Stomach smooth muscle (tissue), 2 donors: ENCODE measurements at regions not wholly inside any gene's neighbourhood (a gene's known extent, or its start where the extent isn't known, plus 50 kb on each side); places are given as distances from the start of the nearest gene placed in this dataset.

ENCODE experiments used
- H3K27ac ChIP-seq: one replicate; pipeline ENCODE4 v1.7.0; 2013; ENCODE audit warnings: mild to moderate bottlenecking, low read length, inconsistent platforms
- H3K27me3 ChIP-seq, 2 donors: one replicate each; pipeline ENCODE4 v1.7.0; 2013; ENCODE audit warnings: low read length in 2 of 2; ENCODE audit not compliant: insufficient read depth in 2 of 2, control insufficient read depth in 1 of 2
- H3K36me3 ChIP-seq, 2 donors: one replicate each; pipeline ENCODE4 v1.7.0; 2013; ENCODE audit warnings: low read length in 2 of 2; ENCODE audit not compliant: control insufficient read depth in 2 of 2, insufficient read depth in 2 of 2
- H3K4me1 ChIP-seq: one replicate; pipeline ENCODE4 v1.7.0; 2013; ENCODE audit warnings: low read length; ENCODE audit not compliant: control insufficient read depth, insufficient read depth
- H3K4me3 ChIP-seq, 2 donors: one replicate each; pipeline ENCODE4 v1.7.0; 2013; ENCODE audit warnings: low read length in 2 of 2
- H3K9ac ChIP-seq, 2 donors: one replicate each; pipeline ENCODE4 v1.7.0; 2013; ENCODE audit warnings: low read length in 2 of 2, mild to moderate bottlenecking in 1 of 2
- H3K9me3 ChIP-seq, 2 donors: one replicate each; pipeline ENCODE4 v1.7.0; 2013; ENCODE audit warnings: low read length in 2 of 2; ENCODE audit not compliant: control insufficient read depth in 2 of 2
- donor health status: healthy.
- donor health status: Pancreatic carcinoma.

DNA sequence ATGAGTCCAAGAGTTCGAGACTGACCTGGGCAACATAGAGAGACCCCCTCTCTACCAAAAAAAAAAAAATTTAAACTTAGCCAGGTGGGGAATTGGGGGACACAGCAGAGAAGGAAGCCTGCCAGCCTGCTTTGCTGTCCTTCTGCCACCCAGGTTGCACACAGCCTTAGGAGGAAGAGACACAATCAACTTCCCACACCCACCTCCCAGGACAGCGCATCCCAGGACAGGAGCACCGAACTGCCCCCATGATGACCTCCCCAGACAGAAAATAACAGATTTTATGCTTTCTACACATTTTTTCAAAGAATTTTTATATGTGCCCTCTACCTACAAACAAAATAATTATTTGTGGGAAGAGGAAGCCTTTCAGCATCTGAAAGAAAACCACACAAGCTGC lies 126.0 kb upstream of the ZNF507 start:
- Histone ChIP-seq H3K4me3 (no peak overlapping the region), H3K36me3 (no peaks in the 10 kb centered on the region), H3K9ac (no peak overlapping the region), H3K4me1 (peaks cover 2% of the 10 kb centered on the region), H3K9me3 (no peaks in the 10 kb centered on the region), H3K27ac (no peak overlapping the region), H3K27me3 (peaks cover 9% of the 10 kb centered on the region in 2 donors)

- Histone ChIP-seq H3K9me3 (no peaks in the 10 kb centered on the region), H3K27ac (no peak overlapping the region), H3K4me1 (peaks cover 5% of the 10 kb centered on the region), H3K36me3 (no peaks in the 10 kb centered on the region), H3K27me3 (peaks cover 9 to 14% of the 10 kb centered on the region in 2 donors), H3K9ac (no peak overlapping the region), H3K4me3 (no peak overlapping the region)
Measured at GRCh38 chr19:32219881-32220472, 125.4 kb upstream of the ZNF507 start.

GRCh38 chr19:32220951-32221350 lies 124.5 kb upstream of the ZNF507 start:
- peaks cover 9 to 15% of the 10 kb centered on the region in 2 donors for H3K27me3 ChIP-seq
- H3K36me3 ChIP-seq, result no peaks in the 10 kb centered on the region
- H3K9me3 ChIP-seq, result no peaks in the 10 kb centered on the region
- no peak overlapping the region for H3K9ac ChIP-seq
- H3K27ac ChIP-seq, result no peak overlapping the region
- no peak overlapping the region for H3K4me3 ChIP-seq
- peaks cover 5% of the 10 kb centered on the region for H3K4me1 ChIP-seq

- H3K4me3 ChIP-seq, result no peak overlapping the region
- peaks cover 5% of the 10 kb centered on the region for H3K4me1 ChIP-seq
- H3K36me3 ChIP-seq, result no peaks in the 10 kb centered on the region
- H3K9ac ChIP-seq, result no peak overlapping the region
- peaks cover 9 to 15% of the 10 kb centered on the region in 2 donors for H3K27me3 ChIP-seq
- no peak overlapping the region for H3K27ac ChIP-seq
- no peaks in the 10 kb centered on the region for H3K9me3 ChIP-seq
Measured at GRCh38 chr19:32222556-32222955, 122.9 kb upstream of the ZNF507 start.

GRCh38 chr19:32223106-32223505 lies 122.3 kb upstream of the ZNF507 start:
- no peaks in the 10 kb centered on the region for H3K9me3 ChIP-seq
- no peak overlapping the region for H3K4me3 ChIP-seq
- no peaks in the 10 kb centered on the region for H3K36me3 ChIP-seq
- H3K9ac ChIP-seq, result no peak overlapping the region
- peaks cover 9 to 15% of the 10 kb centered on the region in 2 donors for H3K27me3 ChIP-seq
- no peak overlapping the region for H3K27ac ChIP-seq
- peaks cover 5% of the 10 kb centered on the region for H3K4me1 ChIP-seq

DNA sequence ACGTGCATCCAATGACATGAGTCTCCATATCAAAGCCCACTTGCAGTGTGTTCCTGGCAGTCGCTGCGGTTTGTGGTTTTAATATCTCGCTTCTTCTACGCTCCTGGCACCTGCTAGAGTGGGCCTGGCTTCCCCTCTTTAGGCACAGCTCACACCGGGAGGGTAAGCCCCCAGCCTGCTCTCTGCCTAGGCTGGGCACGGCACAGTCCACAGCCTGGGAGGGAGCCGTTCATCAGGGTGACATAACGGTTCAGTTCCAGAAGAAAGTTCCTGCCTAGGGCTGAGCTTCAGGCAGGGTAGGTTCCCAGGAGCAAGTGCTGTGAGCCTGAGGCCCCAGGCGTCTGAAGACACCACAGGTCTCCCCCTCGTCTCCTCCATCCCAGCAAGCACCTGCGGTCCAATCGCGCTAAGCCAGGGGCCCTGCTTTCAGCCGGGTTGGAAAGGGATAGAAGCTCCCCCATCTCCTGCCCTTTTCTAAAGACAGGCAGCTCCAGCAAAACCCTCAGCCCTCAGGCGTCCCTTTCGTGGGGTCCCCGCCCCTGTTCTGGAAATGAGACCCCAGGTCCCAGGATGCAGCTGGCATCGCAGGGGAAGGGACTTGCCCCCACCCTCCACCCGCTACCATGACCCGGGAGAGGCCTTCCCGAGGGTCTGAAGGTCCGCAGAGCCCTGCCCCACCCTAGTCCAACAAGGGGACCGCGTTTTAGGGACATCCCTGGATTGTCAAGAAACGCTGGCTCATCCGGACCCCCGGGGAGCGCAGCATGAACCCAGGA lies 121.6 kb upstream of the ZNF507 start:
- Histone ChIP-seq H3K36me3 (no peaks in the 10 kb centered on the region), H3K27ac (no peak overlapping the region), H3K4me3 (peak overlapping the region in 1 of 2 donors; percentile 40), H3K9me3 (no peaks in the 10 kb centered on the region), H3K27me3 (peaks cover 11 to 15% of the 10 kb centered on the region in 2 donors), H3K9ac (no peak overlapping the region), H3K4me1 (peaks cover 5% of the 10 kb centered on the region)

DNA sequence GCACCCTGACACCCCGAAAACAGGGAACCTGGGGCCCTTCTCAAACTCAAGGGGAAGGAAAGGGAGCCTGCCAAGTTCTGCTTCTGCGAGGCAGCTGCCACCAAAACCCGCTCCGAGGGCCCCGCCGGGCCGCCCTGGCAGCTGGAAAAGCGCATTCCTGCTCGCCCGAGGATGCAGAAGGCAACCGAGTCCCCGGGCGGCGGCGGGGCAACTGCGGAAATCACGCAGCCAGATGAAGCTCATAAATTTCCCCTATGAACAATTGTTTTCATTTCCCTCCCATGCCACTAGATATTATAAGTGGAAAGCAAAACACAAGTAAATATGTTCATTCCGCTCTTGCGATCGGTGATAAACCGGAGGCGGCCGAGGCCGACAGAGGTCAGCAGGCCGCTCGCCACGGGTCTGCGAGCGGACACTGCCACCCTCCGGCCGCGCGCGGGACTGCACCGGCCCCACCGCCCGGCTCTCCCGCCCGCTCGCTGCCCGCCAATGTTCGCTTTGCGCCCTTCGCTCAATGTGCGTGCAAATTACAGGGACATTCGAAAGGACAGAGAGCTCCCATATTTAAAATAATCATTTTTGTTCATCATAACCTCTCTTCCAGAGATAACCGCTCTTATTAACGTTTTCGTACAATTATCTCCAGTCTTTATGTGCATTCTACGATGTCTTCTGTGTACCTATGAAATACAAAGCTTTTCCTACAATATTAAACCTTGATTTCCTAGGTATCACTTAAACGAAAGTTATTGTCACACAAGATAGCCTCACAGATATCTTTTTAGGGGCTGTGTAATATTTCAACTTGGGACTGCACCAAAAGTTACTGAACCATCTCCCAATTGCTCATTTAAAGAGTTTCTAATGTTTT lies 120.8 kb upstream of the ZNF507 start:
- H3K9me3 ChIP-seq, result no peaks in the 10 kb centered on the region
- H3K4me1 ChIP-seq, result peaks cover 5% of the 10 kb centered on the region
- H3K9ac ChIP-seq, result no peak overlapping the region
- no peak overlapping the region for H3K27ac ChIP-seq
- H3K36me3 ChIP-seq, result no peaks in the 10 kb centered on the region
- H3K27me3 ChIP-seq, result peaks cover 14 to 15% of the 10 kb centered on the region in 2 donors
- peak overlapping the region in 1 of 2 donors; percentile 40 for H3K4me3 ChIP-seq

GRCh38 chr19:32227561-32228165 lies 117.7 kb upstream of the ZNF507 start:
- Histone ChIP-seq H3K36me3 (no peaks in the 10 kb centered on the region), H3K27ac (no peak overlapping the region), H3K9ac (no peak overlapping the region), H3K4me1 (peaks cover 5% of the 10 kb centered on the region), H3K9me3 (no peaks in the 10 kb centered on the region), H3K27me3 (peaks cover 15 to 20% of the 10 kb centered on the region in 2 donors), H3K4me3 (no peak overlapping the region)

DNA sequence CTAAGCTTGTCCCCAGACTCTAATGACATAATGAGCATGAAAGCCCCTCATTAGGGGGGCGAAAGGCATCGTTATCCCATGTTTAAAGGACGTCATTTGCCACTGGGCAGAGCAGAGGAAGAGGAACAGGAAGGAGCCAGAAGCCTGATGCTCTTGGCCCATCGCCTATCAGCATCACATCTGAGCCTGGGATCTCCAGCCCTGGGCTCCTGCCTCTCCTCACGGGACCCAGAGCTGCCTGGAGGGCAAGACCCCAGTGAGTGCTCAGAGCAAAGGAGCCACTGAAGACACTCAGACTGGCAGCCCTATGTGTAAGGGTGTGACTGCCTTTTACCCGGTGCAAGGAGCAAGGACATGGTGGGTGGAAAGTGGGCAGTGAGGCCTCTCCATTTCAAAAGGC lies 115.0 kb upstream of the ZNF507 start:
- no peaks in the 10 kb centered on the region for H3K4me1 ChIP-seq
- no peaks in the 10 kb centered on the region for H3K9me3 ChIP-seq
- peaks cover 0 to 15% of the 10 kb centered on the region in 2 donors for H3K27me3 ChIP-seq
- H3K36me3 ChIP-seq, result no peaks in the 10 kb centered on the region
- H3K27ac ChIP-seq, result no peak overlapping the region
- no peak overlapping the region for H3K9ac ChIP-seq
- H3K4me3 ChIP-seq, result no peak overlapping the region

GRCh38 chr19:32231020-32231419 lies 114.4 kb upstream of the ZNF507 start:
- Histone ChIP-seq H3K27ac (no peak overlapping the region), H3K9me3 (no peaks in the 10 kb centered on the region), H3K4me3 (no peak overlapping the region), H3K4me1 (no peaks in the 10 kb centered on the region), H3K36me3 (no peaks in the 10 kb centered on the region), H3K9ac (no peak overlapping the region), H3K27me3 (peaks cover 0 to 15% of the 10 kb centered on the region in 2 donors)
